GM21528 (cell line): ENCODE measurements at regions not wholly inside any gene's neighbourhood (a gene's known extent, or its start where the extent isn't known, plus 50 kb on each side); places are given as distances from the start of the nearest gene placed in this dataset.

ENCODE experiments used
- ATAC-seq: cut with Tn5 transposase; IDR thresholded peaks from one replicate; pipeline ENCODE4 v1.9.1; 2021; ENCODE audit warnings: mild to moderate bottlenecking, moderate library complexity; ENCODE audit not compliant: unreplicated experiment, low FRiP score

DNA sequence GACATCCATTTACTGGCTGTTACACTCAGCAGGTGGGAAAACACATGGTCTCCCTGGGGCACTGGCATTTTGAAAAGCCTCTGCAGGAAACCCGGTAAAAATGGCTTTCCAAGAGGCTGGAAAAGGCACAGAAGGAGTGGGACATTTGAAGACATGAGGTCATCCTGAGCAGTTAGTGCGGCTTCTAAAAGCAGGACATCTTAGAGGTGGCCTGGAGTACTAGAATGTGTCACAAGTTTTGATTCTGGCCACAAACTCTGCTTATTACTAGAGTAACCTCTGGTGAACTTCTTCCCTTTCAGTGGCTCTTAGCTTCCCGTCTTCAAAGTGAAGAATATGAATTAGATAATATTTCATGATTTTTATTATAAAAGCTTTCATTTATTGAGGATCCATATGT is 423.0 kb upstream of the BRINP1 start:
- ATAC-seq = no peak

DNA sequence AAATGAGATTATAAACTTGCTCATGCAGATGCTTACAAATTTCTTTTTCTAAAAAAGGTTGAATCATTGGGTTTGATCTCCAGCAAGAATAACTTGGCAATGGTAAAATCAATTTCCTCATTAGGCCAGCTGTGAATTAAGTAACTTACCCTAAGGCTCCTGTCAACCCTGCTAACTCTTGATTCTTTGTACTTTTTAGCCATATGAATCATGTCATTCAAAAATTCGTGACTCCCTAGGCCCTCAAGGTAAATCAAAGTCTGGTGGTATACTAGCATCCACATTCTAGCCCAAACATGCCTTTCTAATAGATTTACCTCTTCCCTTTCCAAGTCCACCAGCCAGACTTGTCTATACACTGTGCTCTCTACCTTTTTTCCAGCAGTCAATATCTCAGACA is 420.8 kb upstream of the BRINP1 start:
- ATAC-seq = no peak

GRCh38 chr9:119788921-119789320 is 419.7 kb upstream of the BRINP1 start:
- ATAC-seq = no peak

- no peak for ATAC-seq
These were observed 412.7 kb upstream of the BRINP1 start for GRCh38 chr9:119781886-119782285.

GRCh38 chr9:119775410-119775809 is 406.2 kb upstream of the BRINP1 start:
- no peak for ATAC-seq

DNA sequence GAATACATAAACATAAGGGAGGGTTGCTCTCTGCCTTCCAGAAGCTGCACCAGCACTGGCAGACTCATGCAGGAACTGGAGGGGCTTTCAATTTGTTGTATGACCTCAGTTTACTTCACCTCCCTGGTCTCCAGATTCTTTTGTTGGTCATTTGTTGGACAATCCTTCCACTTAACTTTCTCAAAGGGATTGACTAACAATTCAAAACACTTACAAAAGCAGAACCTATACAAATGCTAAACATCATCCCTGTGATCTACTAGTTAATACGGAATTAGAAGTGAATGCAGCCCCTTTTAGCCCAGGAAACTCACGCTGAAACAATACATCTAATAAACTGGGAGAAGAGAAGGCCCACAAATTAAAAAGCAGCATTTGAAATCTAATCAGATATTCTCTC is 404.6 kb upstream of the BRINP1 start:
- ATAC-seq = no peak

DNA sequence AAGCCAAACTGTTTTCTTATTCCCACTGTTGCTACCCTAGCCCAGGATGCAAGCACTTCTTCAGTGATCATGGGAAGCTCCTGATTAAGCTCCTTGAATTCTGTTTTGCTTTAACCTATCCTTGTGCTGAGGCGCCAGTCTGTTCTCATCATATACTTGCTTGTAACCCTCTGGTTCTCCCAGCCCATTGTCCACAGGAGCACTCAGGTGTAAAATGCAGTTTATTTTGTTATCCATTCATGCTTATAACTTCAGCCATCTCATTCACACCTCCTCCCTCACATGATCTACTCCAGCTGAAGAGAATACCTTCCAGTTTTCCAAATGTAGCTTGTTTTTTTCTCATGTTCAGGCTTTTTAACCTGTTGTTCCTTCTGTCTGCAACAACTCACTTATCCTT is 402.1 kb upstream of the BRINP1 start:
- no peak for ATAC-seq

GRCh38 chr9:119768266-119768665 is 399.0 kb upstream of the BRINP1 start:
- no peak for ATAC-seq

- no peak for ATAC-seq
These were observed 396.5 kb upstream of the BRINP1 start for GRCh38 chr9:119765632-119766175.

GRCh38 chr9:119763260-119763659 is 394.0 kb upstream of the BRINP1 start:
- ATAC-seq = no peak

GRCh38 chr9:119761812-119762211 is 392.6 kb upstream of the BRINP1 start:
- no peak for ATAC-seq

DNA sequence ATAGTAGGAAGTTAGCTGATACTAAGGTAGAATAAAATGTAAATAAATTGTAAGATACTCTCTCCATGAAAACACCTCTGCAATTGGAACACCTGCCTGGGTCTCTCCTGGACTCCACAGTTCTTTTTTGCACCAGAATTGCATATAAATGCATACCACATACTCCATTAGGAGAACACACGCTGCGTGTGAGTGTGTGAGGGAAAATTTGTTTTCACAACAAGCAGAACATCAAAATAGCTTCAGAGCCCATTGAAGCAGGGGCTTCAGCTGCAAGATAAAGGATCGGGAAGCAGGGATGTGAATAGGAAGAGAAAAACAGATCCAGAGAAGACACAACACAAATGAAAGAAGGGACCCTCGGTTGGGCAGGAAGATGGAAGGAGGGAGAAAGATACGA is 389.8 kb upstream of the BRINP1 start:
- no peak for ATAC-seq

GRCh38 chr9:119758241-119758640 is 389.0 kb upstream of the BRINP1 start:
- no peak for ATAC-seq

GRCh38 chr9:119739476-119739875 is 370.2 kb upstream of the BRINP1 start:
- ATAC-seq = no peak

DNA sequence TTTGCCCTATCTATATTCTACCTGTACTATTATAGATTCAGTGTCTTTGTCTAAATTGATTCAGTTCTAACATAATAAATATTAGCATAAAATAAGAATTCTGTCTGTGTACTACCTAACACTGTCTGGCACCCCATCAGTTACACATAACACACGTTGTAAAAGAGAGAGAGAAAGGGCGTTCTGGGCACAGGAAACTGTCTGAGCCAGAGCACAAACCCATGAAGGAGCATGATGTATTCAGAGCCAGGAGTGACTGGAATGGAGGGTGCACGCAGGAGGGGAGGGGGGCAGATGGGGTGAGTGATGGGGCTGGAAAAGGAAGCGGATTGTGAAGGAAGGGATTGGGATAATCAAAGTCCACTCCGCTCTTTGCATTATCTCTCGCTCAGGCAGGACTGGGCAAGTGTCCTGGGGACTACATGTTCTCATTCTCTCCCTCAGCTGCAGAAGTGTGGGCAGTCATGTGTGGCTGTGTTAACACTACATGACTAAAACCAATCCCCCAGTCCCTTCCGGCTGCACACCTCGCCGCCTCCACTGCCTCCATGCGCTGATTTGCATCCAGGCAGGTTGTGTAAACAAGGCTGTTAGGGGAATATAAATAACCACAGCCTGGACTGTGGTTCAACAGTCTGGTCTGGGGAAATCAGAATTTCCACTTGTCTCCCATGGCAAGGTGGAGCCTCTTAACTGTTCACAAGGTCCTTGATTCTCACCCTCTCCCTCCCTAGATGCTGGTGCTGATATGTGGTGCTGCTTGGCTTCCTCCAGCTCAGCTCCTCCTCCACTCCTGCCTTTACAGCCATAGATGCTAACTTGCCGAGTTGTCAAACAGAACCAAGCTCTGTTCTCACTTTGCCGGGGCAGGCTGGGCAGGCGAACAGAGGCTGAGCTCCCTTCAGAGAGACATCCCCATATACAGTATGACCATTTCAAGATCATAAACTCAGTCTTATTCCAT is 367.5 kb upstream of the BRINP1 start:
- peak; percentile 98 for ATAC-seq

GRCh38 chr9:119727988-119728387 is 358.8 kb upstream of the BRINP1 start:
- ATAC-seq = no peak

- ATAC-seq = no peak
These were observed 356.8 kb upstream of the BRINP1 start for GRCh38 chr9:119726035-119726434.

DNA sequence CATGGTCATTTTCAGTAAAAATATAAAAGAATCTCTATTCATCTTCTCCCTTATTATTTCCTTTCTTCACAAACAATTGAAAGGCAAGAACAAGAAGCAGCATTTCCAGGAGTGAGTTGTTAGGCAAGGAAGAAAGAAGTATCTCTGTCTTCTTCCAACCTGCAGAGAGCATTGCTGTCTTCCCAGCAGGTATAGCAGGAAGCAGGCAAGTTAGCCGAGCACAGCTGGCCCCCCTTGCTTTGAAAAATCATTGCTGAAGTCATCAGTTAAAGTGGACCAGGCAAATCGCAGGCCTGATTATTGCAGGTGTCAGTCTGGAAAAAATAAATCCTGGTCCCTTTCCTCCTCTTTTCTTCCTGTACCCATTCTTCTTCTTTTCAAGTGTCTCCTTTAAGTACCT is 353.1 kb upstream of the BRINP1 start:
- no peak for ATAC-seq

DNA sequence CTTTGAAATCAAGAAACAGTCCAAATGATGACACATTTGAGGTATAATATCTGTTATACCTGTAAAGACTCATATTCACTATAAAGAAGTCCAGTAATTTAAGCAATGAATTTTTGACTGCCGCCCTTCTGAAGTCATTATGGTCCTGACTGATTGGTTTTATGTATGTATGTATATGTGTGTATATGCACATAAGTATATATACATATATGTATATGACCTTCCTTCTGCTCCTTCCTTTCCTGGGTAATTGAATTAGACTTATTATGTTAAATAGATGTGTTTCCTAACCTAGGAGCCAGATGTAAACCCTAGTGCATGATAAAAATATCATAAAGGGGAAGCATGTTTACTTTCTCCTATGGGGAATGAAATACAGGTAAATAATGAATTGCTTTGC is 343.1 kb upstream of the BRINP1 start:
- no peak for ATAC-seq

DNA sequence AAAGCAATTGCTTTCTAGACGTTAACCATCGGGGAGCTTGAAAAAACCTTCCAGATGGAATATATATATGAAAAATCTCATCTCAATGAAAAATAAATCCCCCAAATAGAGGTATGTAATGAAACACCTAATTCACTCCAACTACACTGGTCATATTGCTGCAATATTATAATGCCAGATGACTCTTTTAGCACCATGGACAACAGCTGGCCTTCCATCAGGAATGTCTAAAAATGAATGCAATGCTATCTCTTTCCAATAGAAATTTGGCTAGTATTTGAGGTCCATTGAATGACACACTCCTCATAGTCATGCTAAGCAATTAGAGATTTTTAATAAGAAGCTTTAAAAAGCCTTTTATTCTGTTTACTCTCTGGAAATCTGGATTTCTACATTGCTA is 340.2 kb upstream of the BRINP1 start:
- no peak for ATAC-seq

- no peak for ATAC-seq
These were observed 338.1 kb upstream of the BRINP1 start for GRCh38 chr9:119707228-119707845.

- ATAC-seq = no peak
These were observed 332.4 kb upstream of the BRINP1 start for GRCh38 chr9:119701651-119702050.
